ENCODE measurements at regions not wholly inside any gene's neighbourhood (a gene's known extent, or its start where the extent isn't known, plus 50 kb on each side); places are given as distances from the start of the nearest gene placed in this dataset.

GRCh38 chr4:92074839-92075238, 228.9 kb upstream of the GRID2 start:
- H3K9me3 ChIP-seq = peaks cover 8 to 30% (median 18%) of the 10 kb centered on the region in 4 donors
- no peaks in the 10 kb centered on the region for H3K27me3 ChIP-seq
- TF ChIP-seq CTCF (IDR thresholded peaks at IDR 0.05) = no peak
- TF ChIP-seq POLR2A (IDR thresholded peaks at IDR 0.05) = no peak
- TF ChIP-seq POLR2AphosphoS5 (IDR thresholded peaks at IDR 0.05) = no peak
- TF ChIP-seq EP300 (IDR thresholded peaks at IDR 0.05) = no peak
- H3K4me3 ChIP-seq = no peak overlapping the region
- no peak for DNase-seq
- intact Hi-C loops (cut with DNase I; ENCODE audit: low total_unique reads) = no loop called here
- H3K27ac ChIP-seq = no peak overlapping the region
- no peaks in the 10 kb centered on the region for H3K4me1 ChIP-seq
- no peaks in the 10 kb centered on the region for H3K36me3 ChIP-seq

DNA sequence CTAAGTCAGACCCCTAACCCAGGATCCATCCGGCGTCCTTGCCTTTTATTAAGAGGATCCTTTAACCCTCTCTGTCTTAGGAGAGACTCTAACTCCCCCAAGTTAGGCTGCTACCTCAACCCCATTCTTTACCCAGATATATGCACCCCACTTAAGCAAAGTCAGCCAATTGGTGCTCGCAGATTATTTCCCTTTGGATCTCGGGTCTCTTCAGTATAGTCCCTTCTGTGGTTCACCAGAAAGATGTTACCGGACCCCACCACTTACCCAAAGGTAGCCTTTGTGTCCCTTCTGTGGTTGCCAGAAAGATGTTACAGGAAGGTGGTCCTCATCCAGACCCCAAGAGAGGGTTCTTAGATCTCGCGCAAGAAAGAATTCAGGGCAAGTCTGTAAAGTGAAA, 212.9 kb upstream of the GRID2 start:
- intact Hi-C loops (cut with DNase I; ENCODE audit: low total_unique reads) = no loop called here
- Histone ChIP-seq H3K4me1 (no peaks in the 10 kb centered on the region), H3K4me3 (no peak overlapping the region), H3K27me3 (no peaks in the 10 kb centered on the region), H3K9me3 (no peaks in the 10 kb centered on the region), H3K36me3 (no peaks in the 10 kb centered on the region), H3K27ac (no peak overlapping the region)
- WGBS, 5 donors = 90 to 97% (median 96%) methylated on average over 7 of the region's 7 CpGs
- DNase-seq = no peak
- TF ChIP-seq EP300 (IDR thresholded peaks at IDR 0.05) = no peak
- TF ChIP-seq POLR2A (IDR thresholded peaks at IDR 0.05) = no peak
- TF ChIP-seq POLR2AphosphoS5 (IDR thresholded peaks at IDR 0.05) = no peak
- TF ChIP-seq CTCF (IDR thresholded peaks at IDR 0.05) = no peak

GRCh38 chr4:92091335-92091734, 212.4 kb upstream of the GRID2 start:
- DNase-seq = no peak
- TF ChIP-seq POLR2AphosphoS5 (IDR thresholded peaks at IDR 0.05) = no peak
- TF ChIP-seq CTCF (IDR thresholded peaks at IDR 0.05) = no peak
- TF ChIP-seq POLR2A (IDR thresholded peaks at IDR 0.05) = no peak
- TF ChIP-seq EP300 (IDR thresholded peaks at IDR 0.05) = no peak
- H3K27ac ChIP-seq = no peak overlapping the region
- no peaks in the 10 kb centered on the region for H3K9me3 ChIP-seq
- H3K36me3 ChIP-seq = no peaks in the 10 kb centered on the region
- no peaks in the 10 kb centered on the region for H3K27me3 ChIP-seq
- 79 to 89% (median 83%) methylated on average over 6 of the region's 6 CpGs for WGBS, 5 donors
- intact Hi-C loops (cut with DNase I; ENCODE audit: low total_unique reads) = no loop called here
- no peaks in the 10 kb centered on the region for H3K4me1 ChIP-seq
- H3K4me3 ChIP-seq = no peak overlapping the region

- Histone ChIP-seq H3K9me3 (no peaks in the 10 kb centered on the region), H3K27ac (no peak overlapping the region), H3K4me3 (no peak overlapping the region), H3K27me3 (no peaks in the 10 kb centered on the region), H3K36me3 (no peaks in the 10 kb centered on the region), H3K4me1 (peaks cover 0 to 8% (median 0%) of the 10 kb centered on the region in 4 donors)
- intact Hi-C loops (cut with DNase I; ENCODE audit: low total_unique reads) = no loop called here
- no peak for TF ChIP-seq POLR2AphosphoS5 (IDR thresholded peaks at IDR 0.05)
- TF ChIP-seq EP300 (IDR thresholded peaks at IDR 0.05) = no peak
- no peak for DNase-seq
- WGBS, 5 donors = 47 to 78% (median 63%) methylated on average over 2 of the region's 2 CpGs
Observed at GRCh38 chr4:92099861-92100260, 203.9 kb upstream of the GRID2 start.

GRCh38 chr4:92100975-92101374, 202.8 kb upstream of the GRID2 start:
- H3K36me3 ChIP-seq = no peaks in the 10 kb centered on the region
- intact Hi-C loops (cut with DNase I; ENCODE audit: low total_unique reads) = no loop called here
- no peaks in the 10 kb centered on the region for H3K9me3 ChIP-seq
- no peak overlapping the region for H3K4me3 ChIP-seq
- no peak for DNase-seq
- H3K27me3 ChIP-seq = no peaks in the 10 kb centered on the region
- TF ChIP-seq EP300 (IDR thresholded peaks at IDR 0.05) (no peak), CTCF (IDR thresholded peaks at IDR 0.05) (no peak), POLR2AphosphoS5 (IDR thresholded peaks at IDR 0.05) (no peak), POLR2A (IDR thresholded peaks at IDR 0.05) (no peak)
- H3K4me1 ChIP-seq = peaks cover 0 to 8% (median 0%) of the 10 kb centered on the region in 4 donors
- peak overlapping the region in 1 of 5 donors; percentile 69 for H3K27ac ChIP-seq
